DOHH2 (cell line): ENCODE measurements at regions not wholly inside any gene's neighbourhood (a gene's known extent, or its start where the extent isn't known, plus 50 kb on each side); places are given as distances from the start of the nearest gene placed in this dataset.
A peak's percentile ranks its signal among the peaks of the same experiment; 100 is the strongest.

Source experiments
- H3F3A ChIP-seq: fragments of 200-600 bp; sonication (generic), shearing (Covaris generic); 2 replicates; pipeline ENCODE4 v1.6.0; 2016; ENCODE audit warnings: antibody characterized with exemption, mild to moderate bottlenecking; ENCODE audit not compliant: control insufficient read depth, insufficient read depth
- H3K27ac ChIP-seq: fragments of 200-600 bp; sonication (generic); 2 replicates; pipeline ENCODE4 v1.5.1; 2014; ENCODE audit warnings: low read depth, mild to moderate bottlenecking, low read length, moderate library complexity
- H3K27me3 ChIP-seq: fragments of 200-600 bp; sonication (generic); 2 replicates; pipeline ENCODE4 v1.6.1; 2014; ENCODE audit warnings: mild to moderate bottlenecking, low read length, mixed read lengths; ENCODE audit not compliant: control insufficient read depth
- H3K36me3 ChIP-seq: fragments of 200-600 bp; sonication (generic); 2 replicates; pipeline ENCODE4 v1.6.1; 2014; ENCODE audit warnings: mild to moderate bottlenecking, low read length, moderate library complexity, mixed read lengths; ENCODE audit not compliant: control insufficient read depth
- H3K4me1 ChIP-seq: fragments of 200-600 bp; sonication (generic); 2 replicates; pipeline ENCODE4 v1.6.1; 2014; ENCODE audit warnings: mild to moderate bottlenecking, low read length, mixed read lengths; ENCODE audit not compliant: control insufficient read depth
- H3K4me2 ChIP-seq: fragments of 200-600 bp; sonication (generic); 2 replicates; pipeline ENCODE4 v1.6.0; 2014; ENCODE audit warnings: mild to moderate bottlenecking, low read length, moderate library complexity
- H3K4me3 ChIP-seq: fragments of 200-600 bp; sonication (generic); 2 replicates; pipeline ENCODE4 v1.5.1; 2014; ENCODE audit warnings: mild to moderate bottlenecking, low read length, mixed read lengths
- H3K79me2 ChIP-seq: fragments of 200-600 bp; sonication (generic); 2 replicates; pipeline ENCODE4 v1.6.1; 2014; ENCODE audit warnings: mild to moderate bottlenecking, low read length, mixed read lengths; ENCODE audit not compliant: control insufficient read depth
- H3K9me2 ChIP-seq: fragments of 200-600 bp; sonication (generic); replicated peaks from 2 replicates; pipeline ENCODE4 v1.6.1; 2014; ENCODE audit warnings: mild to moderate bottlenecking, low read length, mixed read lengths; ENCODE audit not compliant: control insufficient read depth
- H3K9me3 ChIP-seq: fragments of 200-600 bp; sonication (generic); 2 replicates; pipeline ENCODE4 v1.6.1; 2014; ENCODE audit warnings: antibody characterized with exemption, low read length, mixed read lengths; ENCODE audit not compliant: control insufficient read depth, insufficient read depth
- H4K20me1 ChIP-seq: fragments of 200-600 bp; sonication (generic); 2 replicates; pipeline ENCODE4 v1.6.0; 2014; ENCODE audit warnings: low read depth, mild to moderate bottlenecking, antibody characterized with exemption, low read length, moderate library complexity; ENCODE audit not compliant: control insufficient read depth, insufficient read depth
- CTCF ChIP-seq: fragments of 200-600 bp; sonication (generic); IDR thresholded peaks from one replicate; pipeline ENCODE4 v1.5.1; 2014; ENCODE audit warnings: antibody characterized with exemption, mild to moderate bottlenecking, low read depth, low read length; ENCODE audit not compliant: poor library complexity, severe bottlenecking
- EZH2phosphoT487 ChIP-seq: fragments of 200-600 bp; sonication (generic); IDR thresholded peaks from 2 replicates; pipeline ENCODE4 v1.6.1; 2017; ENCODE audit warnings: borderline replicate concordance, mild to moderate bottlenecking, antibody characterized with exemption, low read length, moderate library complexity, mixed read lengths

DNA sequence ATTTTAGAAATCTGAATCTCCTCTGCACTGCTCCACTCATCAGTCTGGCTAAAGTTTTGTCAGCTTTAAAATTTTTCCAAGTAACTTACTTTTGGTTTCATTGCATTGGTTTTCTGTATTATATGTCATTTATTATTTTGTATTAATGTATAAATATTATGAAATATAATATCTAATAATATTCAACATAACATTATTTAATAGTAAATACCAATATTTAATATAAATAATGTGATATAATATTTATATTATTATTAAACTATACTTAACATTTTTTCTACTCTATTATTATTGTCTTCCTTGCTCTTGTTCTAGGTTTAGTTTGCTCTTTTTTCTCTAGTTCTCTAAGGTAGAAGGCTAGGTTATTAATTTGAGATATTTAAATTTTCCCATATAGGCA lies 512.1 kb downstream of the AACS start:
- Histone ChIP-seq H3K27me3 (no peaks in the 10 kb centered on the region), H3K9me3 (no peaks in the 10 kb centered on the region), H4K20me1 (no peaks in the 10 kb centered on the region), H3K4me1 (peaks cover 13% of the 10 kb centered on the region), H3K79me2 (no peaks in the 10 kb centered on the region), H3F3A (no peaks in the 10 kb centered on the region), H3K4me2 (no peak overlapping the region), H3K9me2 (no peaks in the 10 kb centered on the region), H3K4me3 (no peak overlapping the region), H3K27ac (no peak overlapping the region), H3K36me3 (no peaks in the 10 kb centered on the region)
- TF ChIP-seq CTCF, result no peak
- TF ChIP-seq EZH2phosphoT487, result no peak

DNA sequence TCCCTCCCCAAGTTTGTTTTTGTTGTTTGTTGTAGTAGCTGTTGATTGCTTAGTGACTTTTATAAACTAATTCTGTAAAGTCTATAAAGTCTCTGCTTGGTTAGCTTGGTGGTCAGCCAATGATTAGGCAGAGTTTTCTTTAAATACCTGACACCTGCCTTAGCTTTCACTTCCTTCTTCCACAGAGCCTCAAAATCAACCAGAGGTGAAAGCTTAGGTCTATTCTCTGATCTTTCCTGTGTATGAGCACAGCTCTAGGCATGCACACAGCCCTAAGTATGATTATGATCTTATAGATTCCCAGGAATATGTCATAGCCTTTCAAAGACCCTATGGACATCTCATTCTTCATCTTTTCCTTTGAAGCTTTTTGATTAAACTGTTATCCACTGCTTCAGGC lies 514.7 kb downstream of the AACS start:
- H3F3A ChIP-seq, result no peaks in the 10 kb centered on the region
- no peak overlapping the region for H3K4me3 ChIP-seq
- no peaks in the 10 kb centered on the region for H3K27me3 ChIP-seq
- TF ChIP-seq EZH2phosphoT487, result no peak
- no peak for TF ChIP-seq CTCF
- H3K79me2 ChIP-seq, result no peaks in the 10 kb centered on the region
- H3K4me2 ChIP-seq, result peak overlapping the region; percentile 25
- no peak overlapping the region for H3K27ac ChIP-seq
- H3K9me3 ChIP-seq, result no peaks in the 10 kb centered on the region
- no peaks in the 10 kb centered on the region for H4K20me1 ChIP-seq
- H3K9me2 ChIP-seq, result no peaks in the 10 kb centered on the region
- peaks cover 13% of the 10 kb centered on the region for H3K4me1 ChIP-seq
- H3K36me3 ChIP-seq, result no peaks in the 10 kb centered on the region

- H3K79me2 ChIP-seq, result no peaks in the 10 kb centered on the region
- no peaks in the 10 kb centered on the region for H3K27me3 ChIP-seq
- H4K20me1 ChIP-seq, result no peaks in the 10 kb centered on the region
- H3F3A ChIP-seq, result no peaks in the 10 kb centered on the region
- no peak for TF ChIP-seq EZH2phosphoT487
- no peak for TF ChIP-seq CTCF
- no peaks in the 10 kb centered on the region for H3K9me3 ChIP-seq
- no peaks in the 10 kb centered on the region for H3K9me2 ChIP-seq
- H3K4me1 ChIP-seq, result peaks cover 13% of the 10 kb centered on the region
- no peaks in the 10 kb centered on the region for H3K36me3 ChIP-seq
- no peak overlapping the region for H3K4me2 ChIP-seq
- H3K27ac ChIP-seq, result no peak overlapping the region
- H3K4me3 ChIP-seq, result no peak overlapping the region
These were observed 517.8 kb downstream of the AACS start for GRCh38 chr12:125583071-125583470.

DNA sequence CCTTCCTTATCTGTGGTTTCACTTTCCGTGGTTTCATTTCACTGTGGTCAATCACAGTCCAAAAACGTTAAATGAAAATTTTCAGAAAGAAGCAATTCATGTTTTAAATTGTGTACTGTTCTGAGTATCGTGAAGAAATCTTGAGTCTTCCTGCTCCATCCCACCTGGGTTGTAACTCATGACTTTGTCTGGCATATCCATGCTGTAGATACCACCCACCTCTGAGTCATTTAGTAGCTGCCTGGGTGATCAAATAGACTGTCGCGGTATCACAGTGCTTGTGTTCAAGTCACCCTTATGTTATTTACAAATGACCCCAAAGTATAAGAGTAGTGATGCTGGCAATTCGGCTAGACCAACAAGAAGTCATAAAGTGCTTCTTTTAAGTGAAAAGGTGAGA lies 521.2 kb downstream of the AACS start:
- no peaks in the 10 kb centered on the region; the same call in 1 of the 2 replicates for H3K4me1 ChIP-seq
- H4K20me1 ChIP-seq, result no peaks in the 10 kb centered on the region
- no peak for TF ChIP-seq CTCF
- TF ChIP-seq EZH2phosphoT487, result no peak
- no peak overlapping the region for H3K27ac ChIP-seq
- H3K9me2 ChIP-seq, result no peaks in the 10 kb centered on the region
- no peaks in the 10 kb centered on the region for H3K79me2 ChIP-seq
- no peaks in the 10 kb centered on the region for H3F3A ChIP-seq
- no peaks in the 10 kb centered on the region for H3K36me3 ChIP-seq
- no peaks in the 10 kb centered on the region for H3K27me3 ChIP-seq
- no peak overlapping the region for H3K4me3 ChIP-seq
- no peak overlapping the region for H3K4me2 ChIP-seq
- no peaks in the 10 kb centered on the region for H3K9me3 ChIP-seq
